ENCODE measurements at regions not wholly inside any gene's neighbourhood (a gene's known extent, or its start where the extent isn't known, plus 50 kb on each side); places are given as distances from the start of the nearest gene placed in this dataset.

DNA sequence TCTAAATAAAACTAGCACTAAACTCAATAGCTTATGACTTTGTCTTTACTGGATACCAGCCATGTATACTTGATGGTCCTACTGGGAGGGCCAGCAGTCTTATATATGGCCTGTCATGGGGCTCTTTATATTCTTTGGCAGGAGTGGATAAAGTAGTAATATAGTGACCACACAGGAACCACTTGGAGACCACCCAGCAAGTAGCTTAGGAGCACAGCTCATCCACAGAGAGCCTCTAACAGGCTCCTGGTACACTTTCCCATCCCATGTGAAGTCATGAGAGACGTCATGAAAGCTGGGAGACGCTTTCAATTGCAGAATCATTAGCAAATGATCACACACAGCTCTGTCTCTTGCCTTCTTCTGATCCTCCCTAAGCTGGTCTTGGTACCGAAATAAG is 360.9 kb upstream of the ACVR2A start:
- no peaks in the 10 kb centered on the region for H4K20me1 ChIP-seq (ENCODE audit: insufficient read depth)
- ATAC-seq, result no peak

DNA sequence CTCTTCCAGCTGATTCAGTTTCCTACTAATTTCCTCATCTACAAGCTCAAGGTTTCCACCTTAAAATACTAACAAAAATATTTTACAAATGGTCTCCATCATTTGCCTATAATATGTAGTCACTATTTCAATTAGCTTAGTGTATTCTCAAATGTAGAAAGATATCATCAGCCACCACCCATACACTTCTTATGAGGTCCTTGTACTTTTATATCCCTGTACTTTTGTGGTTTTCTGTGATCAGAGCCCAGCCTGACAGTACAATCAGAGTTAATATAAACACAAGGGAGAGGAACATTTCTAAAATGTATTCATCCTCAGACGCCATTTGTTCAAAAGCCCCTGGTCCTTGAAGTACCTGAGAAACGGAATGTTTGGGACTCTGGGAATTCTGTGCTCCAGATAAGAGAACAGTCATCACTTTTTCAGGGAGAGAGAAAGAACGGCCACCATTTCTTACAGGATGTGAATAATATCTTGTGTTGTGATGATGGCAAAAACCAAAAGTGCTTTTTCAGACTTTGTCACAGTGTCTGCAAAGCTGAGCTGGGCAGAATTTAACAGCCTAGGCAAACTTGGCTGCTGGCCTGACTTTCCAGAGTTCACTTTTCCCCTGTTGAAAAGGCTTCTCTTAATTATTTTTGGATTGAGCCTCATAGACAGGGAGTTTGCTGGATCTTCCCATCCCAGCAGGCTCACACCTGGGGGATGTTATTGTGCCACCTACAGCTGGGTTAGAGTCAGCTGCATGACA is 361.7 kb upstream of the ACVR2A start:
- H3K9ac ChIP-seq (ENCODE audit: low read length), result no peak overlapping the region
- no peaks in the 10 kb centered on the region for H3K79me2 ChIP-seq (ENCODE audit: insufficient read depth, low read length)
- H3K4me2 ChIP-seq (ENCODE audit: low read length), result no peak overlapping the region
- TF ChIP-seq FOSL1 (IDR thresholded peaks at IDR 0.05; ENCODE audit: low read depth), result no peak
- H3K27me3 ChIP-seq (ENCODE audit: insufficient read depth, low read length), result no peaks in the 10 kb centered on the region
- no peak overlapping the region for H2AFZ ChIP-seq (ENCODE audit: low read depth, low read length, poor library complexity, severe bottlenecking)
- ChIA-PET POLR2A (no interaction called here), RAD21 (ENCODE audit: low non-redundant PET in 1 of 2, low total read pairs in 2 of 2, uncharacterized antibody in 2 of 2, unreplicated experiment in 2 of 2) (no interaction called here), CTCF (no interaction called here)
- H3K9me3 ChIP-seq (ENCODE audit: control insufficient read depth in 1 of 2, insufficient read depth in 1 of 2, low read depth in 1 of 2, low read length in 2 of 2), result no peaks in the 10 kb centered on the region
- H3K27ac ChIP-seq (ENCODE audit: low read depth, low read length), result no peak overlapping the region
- no peaks in the 10 kb centered on the region for H3K4me1 ChIP-seq (ENCODE audit: control insufficient read depth in 1 of 2, insufficient read depth in 2 of 2, low read length in 2 of 2)
- H4K20me1 ChIP-seq (ENCODE audit: insufficient read depth), result no peaks in the 10 kb centered on the region
- no peak overlapping the region for H3K4me3 ChIP-seq (replicated peaks in 1 of 2; ENCODE audit: low read depth in 1 of 2, low read length in 2 of 2)
- ATAC-seq (no peak), DNase-seq (ENCODE audit: low read depth, low spot score) (no peak)
- intact Hi-C loops (cut with micrococcal nuclease), result no loop called here
- H3K36me3 ChIP-seq (ENCODE audit: control insufficient read depth in 1 of 2, insufficient read depth in 2 of 2, low read length in 2 of 2), result no peaks in the 10 kb centered on the region
- H3K9me2 ChIP-seq (ENCODE audit: insufficient read depth), result no peaks in the 10 kb centered on the region
- no TSS peak for BruUV-seq (replicated peaks)

More for the DNA sequence above, 360.9 kb upstream of the ACVR2A start:
- H3K27ac ChIP-seq (ENCODE audit: low read depth, low read length), result no peak overlapping the region
- ChIA-PET RAD21 (ENCODE audit: low non-redundant PET in 1 of 2, low total read pairs in 2 of 2, uncharacterized antibody in 2 of 2, unreplicated experiment in 2 of 2) (no interaction called here), CTCF (no interaction called here), POLR2A (no interaction called here)
- H3K9me2 ChIP-seq (ENCODE audit: insufficient read depth), result no peaks in the 10 kb centered on the region
- no peaks in the 10 kb centered on the region for H3K79me2 ChIP-seq (ENCODE audit: insufficient read depth, low read length)
- no peaks in the 10 kb centered on the region for H3K27me3 ChIP-seq (ENCODE audit: insufficient read depth, low read length)
- H3K9me3 ChIP-seq (ENCODE audit: control insufficient read depth in 1 of 2, insufficient read depth in 1 of 2, low read depth in 1 of 2, low read length in 2 of 2), result no peaks in the 10 kb centered on the region
- no peak overlapping the region for H3K4me2 ChIP-seq (ENCODE audit: low read length)
- H3K9ac ChIP-seq (ENCODE audit: low read length), result no peak overlapping the region
- intact Hi-C loops (cut with micrococcal nuclease), result no loop called here
- no peak overlapping the region for H3K4me3 ChIP-seq (replicated peaks in 1 of 2; ENCODE audit: low read depth in 1 of 2, low read length in 2 of 2)
- no peak for DNase-seq (ENCODE audit: low read depth, low spot score)
- no TSS peak for BruUV-seq (replicated peaks)
- no peak for TF ChIP-seq RAD21 (IDR thresholded peaks at IDR 0.05; ENCODE audit: low read depth)
- no peak for TF ChIP-seq SRF (IDR thresholded peaks at IDR 0.05; ENCODE audit: low read depth)
- TF ChIP-seq CEBPB (IDR thresholded peaks at IDR 0.05; ENCODE audit: low read depth), result no peak
- no peak for TF ChIP-seq ELF1 (IDR thresholded peaks at IDR 0.05; ENCODE audit: borderline replicate concordance, low read depth)
- TF ChIP-seq EGR1 (IDR thresholded peaks at IDR 0.05; ENCODE audit: low read depth), result no peak
- no peak for TF ChIP-seq TCF7L2 (IDR thresholded peaks at IDR 0.05; ENCODE audit: borderline replicate concordance, extremely low read depth, insufficient read depth, insufficient read length)
- TF ChIP-seq, protein P1, sequence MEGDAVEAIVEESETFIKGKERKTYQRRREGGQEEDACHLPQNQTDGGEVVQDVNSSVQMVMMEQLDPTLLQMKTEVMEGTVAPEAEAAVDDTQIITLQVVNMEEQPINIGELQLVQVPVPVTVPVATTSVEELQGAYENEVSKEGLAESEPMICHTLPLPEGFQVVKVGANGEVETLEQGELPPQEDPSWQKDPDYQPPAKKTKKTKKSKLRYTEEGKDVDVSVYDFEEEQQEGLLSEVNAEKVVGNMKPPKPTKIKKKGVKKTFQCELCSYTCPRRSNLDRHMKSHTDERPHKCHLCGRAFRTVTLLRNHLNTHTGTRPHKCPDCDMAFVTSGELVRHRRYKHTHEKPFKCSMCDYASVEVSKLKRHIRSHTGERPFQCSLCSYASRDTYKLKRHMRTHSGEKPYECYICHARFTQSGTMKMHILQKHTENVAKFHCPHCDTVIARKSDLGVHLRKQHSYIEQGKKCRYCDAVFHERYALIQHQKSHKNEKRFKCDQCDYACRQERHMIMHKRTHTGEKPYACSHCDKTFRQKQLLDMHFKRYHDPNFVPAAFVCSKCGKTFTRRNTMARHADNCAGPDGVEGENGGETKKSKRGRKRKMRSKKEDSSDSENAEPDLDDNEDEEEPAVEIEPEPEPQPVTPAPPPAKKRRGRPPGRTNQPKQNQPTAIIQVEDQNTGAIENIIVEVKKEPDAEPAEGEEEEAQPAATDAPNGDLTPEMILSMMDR (IDR thresholded peaks at IDR 0.05 in 2 of 3, conservative IDR thresholded peaks at IDR 0.05 in 1 of 3; ENCODE audit: borderline replicate concordance in 1 of 3, insufficient read depth in 1 of 3, low read depth in 2 of 3, low read length in 2 of 3), result no peak
- no peaks in the 10 kb centered on the region for H3K36me3 ChIP-seq (ENCODE audit: control insufficient read depth in 1 of 2, insufficient read depth in 2 of 2, low read length in 2 of 2)
- no peak overlapping the region for H2AFZ ChIP-seq (ENCODE audit: low read depth, low read length, poor library complexity, severe bottlenecking)
- no peaks in the 10 kb centered on the region for H3K4me1 ChIP-seq (ENCODE audit: control insufficient read depth in 1 of 2, insufficient read depth in 2 of 2, low read length in 2 of 2)
